ENCODE measurements at regions not wholly inside any gene's neighbourhood (a gene's known extent, or its start where the extent isn't known, plus 50 kb on each side); places are given as distances from the start of the nearest gene placed in this dataset.

DNA sequence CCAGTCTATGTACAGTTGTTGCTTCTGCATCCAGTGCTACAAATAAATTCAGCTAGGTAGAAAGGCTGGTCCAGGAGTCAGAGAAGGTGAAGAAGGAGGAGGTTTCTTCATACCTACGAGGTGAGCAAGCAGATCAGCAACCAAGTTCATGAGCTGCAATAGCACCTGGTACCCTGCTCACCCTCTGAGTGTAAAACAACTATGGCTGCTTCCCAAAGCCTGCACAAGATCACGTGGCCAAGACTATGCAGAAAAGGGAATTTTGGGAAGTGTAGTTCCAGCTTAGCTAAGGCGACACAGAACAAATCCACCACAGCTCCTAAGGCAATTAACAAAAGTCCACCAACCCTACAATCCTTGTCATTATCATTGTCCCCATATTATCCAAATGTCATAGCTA is 95.9 kb upstream of the AUTS2 start (continued):
- no peak for TF ChIP-seq CBX8 (IDR thresholded peaks at IDR 0.05; ENCODE audit: borderline replicate concordance, low read depth, low read length)
- peak; percentile 35 for TF ChIP-seq SIX5 (IDR thresholded peaks at IDR 0.05; ENCODE audit: low read depth, low read length)
- TF ChIP-seq SIN3A (conservative IDR thresholded peaks at IDR 0.05 in 1 of 2, IDR thresholded peaks at IDR 0.05 in 1 of 2; ENCODE audit: low read depth in 1 of 2, low read length in 2 of 2), result no peak
- peak; percentile 54; the same call in 1 of the 2 replicates for TF ChIP-seq YY1 (IDR thresholded peaks at IDR 0.05; ENCODE audit: low read depth, low read length)
- no peak for TF ChIP-seq EP300 (IDR thresholded peaks at IDR 0.05; ENCODE audit: borderline replicate concordance in 1 of 2, low read depth in 2 of 2, low read length in 2 of 2)

Measured in H1 (cell line).